ENCODE measurements at regions not wholly inside any gene's neighbourhood (a gene's known extent, or its start where the extent isn't known, plus 50 kb on each side); places are given as distances from the start of the nearest gene placed in this dataset.

DNA sequence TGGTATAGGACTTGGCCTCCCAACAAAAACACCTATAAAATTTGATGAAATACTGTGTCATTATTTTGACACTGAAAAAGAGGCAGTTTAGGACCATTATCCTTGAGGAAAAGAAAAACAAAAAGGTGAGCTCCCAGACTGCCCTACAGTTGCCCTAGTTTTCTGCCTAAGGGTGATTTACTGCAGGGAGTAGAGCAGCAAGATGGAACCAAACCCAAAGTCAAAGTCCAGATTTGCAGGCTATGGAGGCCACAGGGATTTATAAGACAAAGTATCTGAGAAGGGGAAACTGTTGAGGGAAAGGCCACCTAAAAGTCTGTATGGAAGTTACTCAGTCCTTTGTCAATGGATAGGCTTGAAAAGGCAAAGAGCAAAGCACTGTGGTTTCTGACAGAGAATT is 112.4 kb upstream of the TRPC4 start:
- no peak for TF ChIP-seq CTCF (IDR thresholded peaks at IDR 0.05)
- no peak for TF ChIP-seq POLR2A (IDR thresholded peaks at IDR 0.05)

Measured in adrenal gland (tissue), 5 donors.